Nephron (organoid): ENCODE measurements at regions not wholly inside any gene's neighbourhood (a gene's known extent, or its start where the extent isn't known, plus 50 kb on each side); places are given as distances from the start of the nearest gene placed in this dataset.

Source experiments
- H3K27ac Mint-ChIP-seq, 3 experiments: 2 replicates each; pipeline ENCODE4 v1.8.0; 2020; ENCODE audit warnings: mixed read lengths in 3 of 3, mild to moderate bottlenecking in 2 of 3, moderate library complexity in 1 of 3
- H3K27me3 Mint-ChIP-seq: 2 replicates; pipeline ENCODE4 v1.8.0; 2021; ENCODE audit warnings: low read depth, mild to moderate bottlenecking, moderate library complexity, mixed read lengths
- H3K36me3 Mint-ChIP-seq: 2 replicates; pipeline ENCODE4 v1.8.0; 2020; ENCODE audit warnings: low read depth, mixed read lengths
- H3K4me1 Mint-ChIP-seq: 2 replicates; pipeline ENCODE4 v1.8.0; 2020; ENCODE audit warnings: mixed read lengths
- H3K4me3 Mint-ChIP-seq, 3 experiments: 2 replicates each; pipeline ENCODE4 v1.8.0; 2020; ENCODE audit warnings: mild to moderate bottlenecking in 3 of 3, mixed read lengths in 3 of 3, moderate library complexity in 2 of 3
- H3K9me3 Mint-ChIP-seq: 2 replicates; pipeline ENCODE4 v1.8.0; 2020; ENCODE audit warnings: mixed read lengths
- CTCF ChIP-seq, 3 experiments: fragments of 200-600 bp; sonication (generic); IDR thresholded peaks; one replicate each; pipeline ENCODE4 v1.5.0; 2021; ENCODE audit warnings: antibody characterized with exemption in 3 of 3; ENCODE audit not compliant: unreplicated experiment in 3 of 3

GRCh38 chr1:169052727-169053126 lies 53.8 kb upstream of the ATP1B1 start:
- Mint-ChIP-seq H3K36me3 (no peaks in the 10 kb centered on the region), H3K4me3 (no peak overlapping the region), H3K4me1 (no peaks in the 10 kb centered on the region), H3K27me3 (peaks cover 6% of the 10 kb centered on the region), H3K27ac (no peak overlapping the region), H3K9me3 (no peaks in the 10 kb centered on the region)
- TF ChIP-seq CTCF (IDR thresholded peaks at IDR 0.05; ENCODE audit: unreplicated experiment in 3 of 3): no peak

DNA sequence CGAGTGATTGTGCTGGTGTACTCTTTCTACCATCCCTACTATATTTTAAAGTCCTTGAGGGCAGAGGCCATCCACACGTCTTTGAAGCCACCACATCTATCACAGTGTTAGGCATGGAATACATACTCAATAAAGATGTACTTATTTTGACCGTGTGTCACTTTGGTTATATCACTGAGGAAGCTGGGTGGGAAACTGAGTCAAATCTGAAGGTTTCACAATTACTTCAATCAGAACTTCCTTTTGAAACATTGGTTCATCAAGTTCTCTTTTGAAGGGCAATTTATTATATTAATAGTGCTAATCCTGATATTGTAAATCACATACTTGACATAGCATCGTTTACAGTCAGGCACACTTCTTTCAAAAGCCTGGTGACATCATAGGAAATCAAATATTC lies 53.3 kb upstream of the ATP1B1 start:
- Mint-ChIP-seq H3K4me3 (no peak overlapping the region), H3K9me3 (no peaks in the 10 kb centered on the region), H3K4me1 (no peaks in the 10 kb centered on the region), H3K27me3 (peaks cover 6% of the 10 kb centered on the region), H3K27ac (no peak overlapping the region), H3K36me3 (no peaks in the 10 kb centered on the region)
- TF ChIP-seq CTCF (IDR thresholded peaks at IDR 0.05; ENCODE audit: unreplicated experiment in 3 of 3): no peak
